HFFc6 (cell line): ENCODE measurements at regions not wholly inside any gene's neighbourhood (a gene's known extent, or its start where the extent isn't known, plus 50 kb on each side); places are given as distances from the start of the nearest gene placed in this dataset.

ENCODE experiments used
- DNase-seq: peaks from one replicate; pipeline ENCODE4 v3.0.0-alpha.2; 2018
- H3K27ac Mint-ChIP-seq: 2 replicates; pipeline ENCODE4 v1.8.0; 2020; ENCODE audit warnings: mild to moderate bottlenecking, mixed read lengths
- H3K27me3 Mint-ChIP-seq: 2 replicates; pipeline ENCODE4 v1.8.0; 2021; ENCODE audit warnings: mild to moderate bottlenecking, moderate library complexity, mixed read lengths; ENCODE audit not compliant: insufficient read depth
- H3K36me3 Mint-ChIP-seq: 2 replicates; pipeline ENCODE4 v1.8.0; 2021; ENCODE audit warnings: low read depth, mixed read lengths
- H3K4me1 Mint-ChIP-seq: 2 replicates; pipeline ENCODE4 v1.8.0; 2020; ENCODE audit warnings: low read depth, mixed read lengths
- H3K4me3 Mint-ChIP-seq: 2 replicates; pipeline ENCODE4 v1.8.0; 2020; ENCODE audit warnings: mild to moderate bottlenecking, moderate library complexity, mixed read lengths
- H3K9me3 Mint-ChIP-seq: 2 replicates; pipeline ENCODE4 v1.8.0; 2020; ENCODE audit warnings: mild to moderate bottlenecking, mixed read lengths
- TF ChIP-seq, protein P1 (sequence below): fragments of 200-600 bp; sonication (generic); IDR thresholded peaks from 2 replicates; pipeline ENCODE4 v1.5.0; 2021; ENCODE audit warnings: antibody characterized with exemption, mild to moderate bottlenecking

DNA sequence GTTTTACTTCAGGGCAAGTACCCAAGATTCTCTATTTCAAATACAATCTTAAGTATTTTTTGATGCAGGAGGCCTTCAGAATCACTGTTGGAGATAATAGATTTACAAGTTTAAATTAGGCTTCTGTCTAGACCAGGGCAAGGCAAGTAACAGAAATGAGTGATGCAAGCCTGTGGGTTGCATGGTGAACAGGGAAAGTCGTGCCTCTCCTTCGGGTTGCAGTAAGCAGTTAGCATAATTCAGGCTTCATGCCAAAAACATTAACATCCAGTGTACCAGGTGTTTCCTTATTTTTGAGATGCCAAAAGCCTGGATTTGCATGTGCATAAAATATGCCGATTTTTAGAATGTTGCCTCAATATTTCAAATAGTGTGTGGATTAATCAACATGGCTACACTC, 369.0 kb downstream of the CAAP1 start:
- H3K36me3 Mint-ChIP-seq: no peaks in the 10 kb centered on the region

DNA sequence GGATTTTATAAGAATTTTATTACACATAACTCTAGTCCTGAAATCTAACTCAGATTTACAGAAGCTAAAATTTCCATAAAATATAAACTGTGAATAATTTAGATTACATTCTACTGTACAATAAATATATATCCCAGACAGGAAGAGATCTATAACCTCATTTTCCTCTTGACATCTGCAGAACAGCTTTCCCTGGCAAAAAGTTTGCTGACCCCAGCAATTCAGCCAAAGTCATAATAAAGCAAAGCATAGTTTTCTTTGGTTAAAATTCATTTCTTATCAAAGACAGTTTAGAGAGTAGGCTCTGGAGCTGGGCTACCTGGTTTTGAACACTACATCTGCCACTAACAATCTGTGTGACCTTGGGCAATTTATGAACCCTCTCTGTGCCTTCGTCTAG, 372.5 kb downstream of the CAAP1 start:
- TF ChIP-seq, protein P1, sequence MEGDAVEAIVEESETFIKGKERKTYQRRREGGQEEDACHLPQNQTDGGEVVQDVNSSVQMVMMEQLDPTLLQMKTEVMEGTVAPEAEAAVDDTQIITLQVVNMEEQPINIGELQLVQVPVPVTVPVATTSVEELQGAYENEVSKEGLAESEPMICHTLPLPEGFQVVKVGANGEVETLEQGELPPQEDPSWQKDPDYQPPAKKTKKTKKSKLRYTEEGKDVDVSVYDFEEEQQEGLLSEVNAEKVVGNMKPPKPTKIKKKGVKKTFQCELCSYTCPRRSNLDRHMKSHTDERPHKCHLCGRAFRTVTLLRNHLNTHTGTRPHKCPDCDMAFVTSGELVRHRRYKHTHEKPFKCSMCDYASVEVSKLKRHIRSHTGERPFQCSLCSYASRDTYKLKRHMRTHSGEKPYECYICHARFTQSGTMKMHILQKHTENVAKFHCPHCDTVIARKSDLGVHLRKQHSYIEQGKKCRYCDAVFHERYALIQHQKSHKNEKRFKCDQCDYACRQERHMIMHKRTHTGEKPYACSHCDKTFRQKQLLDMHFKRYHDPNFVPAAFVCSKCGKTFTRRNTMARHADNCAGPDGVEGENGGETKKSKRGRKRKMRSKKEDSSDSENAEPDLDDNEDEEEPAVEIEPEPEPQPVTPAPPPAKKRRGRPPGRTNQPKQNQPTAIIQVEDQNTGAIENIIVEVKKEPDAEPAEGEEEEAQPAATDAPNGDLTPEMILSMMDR: no peak
- no peak overlapping the region for H3K27ac Mint-ChIP-seq
- no peaks in the 10 kb centered on the region for H3K36me3 Mint-ChIP-seq
- H3K27me3 Mint-ChIP-seq: peaks cover 1% of the 10 kb centered on the region; the same call in 1 of the 2 replicates
- no peak for DNase-seq
- no peak overlapping the region for H3K4me3 Mint-ChIP-seq
- H3K9me3 Mint-ChIP-seq: peaks cover 14% of the 10 kb centered on the region
- H3K4me1 Mint-ChIP-seq: no peaks in the 10 kb centered on the region

More for the DNA sequence above, 369.0 kb downstream of the CAAP1 start:
- DNase-seq: no peak
- Mint-ChIP-seq H3K4me1 (no peaks in the 10 kb centered on the region), H3K4me3 (no peak overlapping the region), H3K27me3 (peaks cover 1% of the 10 kb centered on the region; the same call in 1 of the 2 replicates), H3K9me3 (peaks cover 17% of the 10 kb centered on the region), H3K27ac (no peak overlapping the region)
- TF ChIP-seq, protein P1: no peak

DNA sequence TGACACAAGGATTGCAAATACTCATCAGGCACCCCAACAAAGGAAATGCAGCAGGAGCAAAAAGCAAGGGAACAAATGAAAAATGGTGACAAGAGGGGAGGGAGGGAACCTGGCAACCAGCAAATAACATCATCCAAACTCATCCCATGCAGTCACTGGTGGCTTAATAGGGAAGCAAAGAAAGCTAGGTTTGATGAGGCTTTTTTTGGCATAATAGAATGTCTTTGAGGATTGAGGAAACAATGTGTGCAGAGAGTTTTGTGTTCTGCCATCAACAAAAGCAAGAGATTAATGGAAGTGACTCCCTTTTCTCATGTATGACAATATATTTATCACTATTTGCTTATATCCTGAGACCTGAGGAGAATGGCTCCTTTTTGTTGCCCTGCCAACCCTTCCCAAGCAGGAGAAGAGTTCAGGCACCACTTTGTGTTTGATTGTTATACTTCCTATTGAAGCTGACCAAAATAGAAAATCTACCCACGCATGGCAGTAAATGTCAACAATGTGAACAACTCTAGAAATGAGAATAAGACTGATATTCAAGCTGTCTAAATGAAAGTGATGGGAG, 375.7 kb downstream of the CAAP1 start:
- Mint-ChIP-seq H3K27me3 (peaks cover 1% of the 10 kb centered on the region; the same call in 1 of the 2 replicates), H3K4me3 (no peak overlapping the region), H3K4me1 (no peaks in the 10 kb centered on the region), H3K9me3 (peaks cover 13% of the 10 kb centered on the region), H3K36me3 (no peaks in the 10 kb centered on the region), H3K27ac (no peak overlapping the region)
- TF ChIP-seq, protein P1: no peak
- no peak for DNase-seq

DNA sequence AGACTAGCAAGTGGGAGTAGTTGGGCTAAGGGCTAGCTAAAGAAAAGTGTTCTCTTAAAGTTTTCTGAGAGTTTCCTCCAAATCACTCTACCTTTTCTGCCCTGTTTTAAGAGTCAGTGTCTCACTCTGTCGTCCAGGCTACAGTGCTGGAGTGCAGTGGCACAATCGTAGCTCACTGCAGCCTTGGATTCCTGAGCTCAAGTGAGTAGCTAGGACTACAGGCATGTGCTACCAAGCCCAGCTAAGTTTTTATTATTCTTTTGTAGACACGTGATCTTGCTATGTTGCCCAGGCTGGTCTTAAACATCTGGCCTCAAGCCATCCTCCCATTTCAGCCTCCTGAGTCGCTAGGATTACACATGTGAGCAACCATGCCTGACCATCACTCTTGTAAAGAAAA, 378.9 kb downstream of the CAAP1 start:
- peaks cover 4% of the 10 kb centered on the region for H3K9me3 Mint-ChIP-seq
- no peaks in the 10 kb centered on the region for H3K27me3 Mint-ChIP-seq
- no peaks in the 10 kb centered on the region for H3K4me1 Mint-ChIP-seq
- TF ChIP-seq, protein P1: no peak
- no peak for DNase-seq
- no peak overlapping the region for H3K4me3 Mint-ChIP-seq
- H3K27ac Mint-ChIP-seq: no peak overlapping the region
- no peaks in the 10 kb centered on the region for H3K36me3 Mint-ChIP-seq

DNA sequence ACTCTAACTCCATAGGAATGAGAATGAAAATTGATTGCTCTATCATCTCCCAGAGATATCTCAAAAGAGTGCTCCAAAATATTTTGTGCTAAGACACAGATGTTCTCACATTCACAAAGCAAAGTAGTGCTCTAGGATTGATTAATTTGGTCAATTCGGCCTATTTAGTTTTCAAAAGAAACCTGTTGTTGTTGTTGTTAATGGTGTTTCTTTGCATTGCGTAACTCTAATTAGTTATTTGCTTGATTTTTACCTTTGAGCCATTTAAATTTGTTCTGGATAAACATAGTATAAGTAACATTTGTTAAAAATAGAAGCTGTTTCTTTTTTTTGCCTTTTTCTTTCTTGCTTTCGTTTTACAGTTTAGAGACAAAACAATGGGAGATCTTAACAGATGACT, 382.5 kb downstream of the CAAP1 start:
- TF ChIP-seq, protein P1: no peak
- Mint-ChIP-seq H3K36me3 (no peaks in the 10 kb centered on the region), H3K4me1 (no peaks in the 10 kb centered on the region), H3K9me3 (peaks cover 8% of the 10 kb centered on the region), H3K27me3 (no peaks in the 10 kb centered on the region), H3K4me3 (no peak overlapping the region), H3K27ac (no peak overlapping the region)
- DNase-seq: no peak

DNA sequence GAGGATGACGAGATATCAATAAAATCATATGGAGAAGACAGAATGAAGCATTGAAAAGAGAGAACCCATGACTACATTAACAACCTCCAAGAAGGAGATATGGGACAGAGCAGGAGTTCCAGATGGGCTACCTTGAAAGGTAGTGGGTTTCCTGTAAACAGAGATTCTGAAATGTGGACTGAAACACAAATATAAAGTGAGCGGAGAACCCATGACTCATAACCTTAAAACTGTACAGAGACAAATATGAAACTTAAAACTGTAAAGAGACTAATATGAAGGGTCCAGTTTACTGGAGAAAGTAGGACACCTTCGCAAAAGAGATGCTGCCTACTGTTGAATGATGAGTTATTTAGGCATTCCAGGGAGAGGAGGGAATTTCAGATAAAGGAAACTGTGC, 383.7 kb downstream of the CAAP1 start:
- no peak overlapping the region for H3K4me3 Mint-ChIP-seq
- no peaks in the 10 kb centered on the region for H3K36me3 Mint-ChIP-seq
- no peak for DNase-seq
- no peaks in the 10 kb centered on the region for H3K4me1 Mint-ChIP-seq
- no peak overlapping the region for H3K27ac Mint-ChIP-seq
- TF ChIP-seq, protein P1: no peak
- H3K9me3 Mint-ChIP-seq: peaks cover 8% of the 10 kb centered on the region
- H3K27me3 Mint-ChIP-seq: no peaks in the 10 kb centered on the region
